KMS-11 (cell line): ENCODE measurements at regions not wholly inside any gene's neighbourhood (a gene's known extent, or its start where the extent isn't known, plus 50 kb on each side); places are given as distances from the start of the nearest gene placed in this dataset.

ENCODE experiments used
- H2AFZ ChIP-seq: fragments of 200-600 bp; sonication (generic); 2 replicates; pipeline ENCODE4 v1.6.1; 2016; ENCODE audit warnings: antibody characterized with exemption, mixed run types, low read depth
- H3K27ac ChIP-seq: fragments of 200-600 bp; sonication (generic); 2 replicates; pipeline ENCODE4 v1.6.1; 2016; ENCODE audit warnings: mild to moderate bottlenecking, mixed run types
- H3K27me3 ChIP-seq: fragments of 200-600 bp; sonication (generic); 2 replicates; pipeline ENCODE4 v1.6.1; 2017; ENCODE audit warnings: mild to moderate bottlenecking, low read depth, mixed run types, moderate library complexity; ENCODE audit not compliant: insufficient read depth
- H3K36me3 ChIP-seq: fragments of 200-600 bp; sonication (generic); 2 replicates; pipeline ENCODE4 v1.6.1; 2017; ENCODE audit warnings: mild to moderate bottlenecking, mixed run types; ENCODE audit not compliant: insufficient read depth
- H3K4me1 ChIP-seq: fragments of 200-600 bp; sonication (generic); 2 replicates; pipeline ENCODE4 v1.6.1; 2016; ENCODE audit warnings: mild to moderate bottlenecking, low read depth, mixed run types; ENCODE audit not compliant: poor library complexity, severe bottlenecking
- H3K4me2 ChIP-seq: fragments of 200-600 bp; sonication (generic); 2 replicates; pipeline ENCODE4 v1.7.0; 2016; ENCODE audit warnings: mild to moderate bottlenecking, mixed run types
- H3K4me3 ChIP-seq: fragments of 200-600 bp; sonication (generic); IDR thresholded peaks from 2 replicates; pipeline ENCODE4 v1.6.1; 2017; ENCODE audit warnings: low read depth, low read length, mixed read lengths; ENCODE audit not compliant: insufficient read depth
- H3K79me2 ChIP-seq: fragments of 200-600 bp; sonication (generic); 2 replicates; pipeline ENCODE4 v1.6.1; 2016; ENCODE audit warnings: low read depth, mixed run types; ENCODE audit not compliant: insufficient read depth
- H3K9ac ChIP-seq: fragments of 200-600 bp; sonication (generic); 2 replicates; pipeline ENCODE4 v1.6.1; 2016; ENCODE audit warnings: mild to moderate bottlenecking, mixed run types
- H4K20me1 ChIP-seq: fragments of 200-600 bp; sonication (generic); 2 replicates; pipeline ENCODE4 v1.6.1; 2016; ENCODE audit warnings: mild to moderate bottlenecking, mixed run types; ENCODE audit not compliant: insufficient read depth
- CTCF ChIP-seq: fragments of 200-600 bp; sonication (generic); conservative IDR thresholded peaks from 2 replicates; pipeline ENCODE4 v1.6.1; 2017; ENCODE audit warnings: low read depth, mild to moderate bottlenecking, antibody characterized with exemption, low read length, moderate library complexity, mixed read lengths

GRCh38 chr4:176587920-176588319 lies 204.8 kb downstream of the VEGFC start:
- H3K36me3 ChIP-seq: no peaks in the 10 kb centered on the region
- H3K4me2 ChIP-seq: no peak overlapping the region
- no peaks in the 10 kb centered on the region for H3K79me2 ChIP-seq
- H2AFZ ChIP-seq: no peak overlapping the region
- no peaks in the 10 kb centered on the region for H4K20me1 ChIP-seq
- H3K27me3 ChIP-seq: no peaks in the 10 kb centered on the region
- no peak overlapping the region for H3K9ac ChIP-seq
- TF ChIP-seq CTCF: no peak
- no peak overlapping the region for H3K27ac ChIP-seq
- no peaks in the 10 kb centered on the region for H3K4me1 ChIP-seq
- no peak overlapping the region for H3K4me3 ChIP-seq

DNA sequence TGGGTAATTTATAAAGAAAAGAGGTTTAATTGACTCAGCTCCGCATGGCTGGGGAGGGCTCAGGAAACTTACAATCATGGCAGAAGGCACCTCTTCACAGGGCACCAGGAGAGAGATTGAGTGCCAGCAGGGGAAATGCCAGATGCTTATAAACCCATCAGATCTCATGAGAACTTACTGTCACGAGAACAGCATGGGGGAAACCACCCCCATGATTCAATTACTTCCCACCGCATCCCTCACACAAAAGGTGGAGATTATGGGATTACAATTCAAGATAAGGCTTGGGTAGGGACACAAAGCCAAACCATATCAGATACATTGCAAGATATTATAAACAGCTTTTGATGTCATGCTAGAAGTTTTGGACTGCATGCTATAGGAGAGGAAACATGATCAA lies 204.3 kb downstream of the VEGFC start:
- Histone ChIP-seq H3K27me3 (no peaks in the 10 kb centered on the region), H3K4me2 (no peak overlapping the region), H3K4me1 (no peaks in the 10 kb centered on the region), H3K9ac (no peak overlapping the region), H2AFZ (no peak overlapping the region), H3K4me3 (no peak overlapping the region), H3K36me3 (no peaks in the 10 kb centered on the region), H4K20me1 (no peaks in the 10 kb centered on the region), H3K27ac (no peak overlapping the region), H3K79me2 (no peaks in the 10 kb centered on the region)
- TF ChIP-seq CTCF: no peak

DNA sequence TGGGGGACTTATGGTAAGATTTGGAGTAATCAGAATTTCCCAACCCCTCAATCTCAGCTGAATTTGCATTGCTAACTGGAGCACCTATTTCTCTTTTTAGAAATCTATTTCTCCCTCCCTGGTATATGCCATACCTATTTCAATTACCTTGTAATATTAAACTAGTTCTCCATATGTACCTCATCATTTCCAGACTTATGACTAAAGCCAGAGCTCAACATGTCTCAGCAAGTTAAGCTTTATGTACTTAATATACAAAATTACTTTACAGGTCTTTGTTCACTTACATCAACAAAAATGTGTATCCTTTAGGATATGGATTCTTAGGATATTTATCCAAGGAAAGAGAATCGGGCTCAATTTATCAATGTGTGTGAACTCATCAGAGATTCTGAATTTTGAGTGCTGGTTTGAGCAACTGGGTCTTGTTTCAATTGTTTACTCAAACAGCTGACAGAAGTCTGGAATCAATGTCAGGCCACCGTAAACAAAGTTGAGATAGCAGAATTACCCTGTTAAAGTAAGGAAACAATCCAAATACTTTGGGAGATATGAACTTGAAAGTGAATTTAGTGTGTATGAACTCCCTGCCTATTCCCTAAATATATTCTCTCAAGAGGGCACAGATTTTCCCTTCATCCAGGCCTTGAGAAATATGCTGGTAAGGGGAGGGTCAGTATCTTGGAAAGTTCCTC lies 199.6 kb downstream of the VEGFC start:
- Histone ChIP-seq H3K4me1 (no peaks in the 10 kb centered on the region), H2AFZ (no peak overlapping the region), H3K27me3 (no peaks in the 10 kb centered on the region), H4K20me1 (no peaks in the 10 kb centered on the region), H3K9ac (no peak overlapping the region), H3K79me2 (no peaks in the 10 kb centered on the region), H3K36me3 (no peaks in the 10 kb centered on the region), H3K4me2 (no peak overlapping the region), H3K27ac (no peak overlapping the region), H3K4me3 (no peak overlapping the region)
- TF ChIP-seq CTCF: no peak

DNA sequence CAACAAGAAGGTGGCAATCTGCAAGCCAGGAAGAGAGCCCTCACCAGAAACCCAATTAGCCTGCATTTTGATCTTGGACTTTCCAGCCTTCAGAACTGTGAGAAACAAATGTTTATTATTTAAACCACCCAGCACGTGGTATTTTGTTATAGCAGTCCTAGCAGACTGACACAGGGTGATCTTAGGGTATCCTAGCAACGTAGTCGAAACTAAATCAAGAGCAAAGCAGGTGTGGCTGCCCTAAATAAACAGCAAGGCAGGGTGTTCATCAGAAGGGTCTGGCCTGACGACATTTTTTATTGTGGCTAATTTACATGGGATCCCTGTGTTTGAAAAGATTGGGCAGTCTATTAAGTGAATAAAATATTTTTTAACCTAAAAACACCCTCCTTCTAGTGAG lies 198.8 kb downstream of the VEGFC start:
- H3K9ac ChIP-seq: no peak overlapping the region
- H3K27ac ChIP-seq: no peak overlapping the region
- no peak for TF ChIP-seq CTCF
- H3K79me2 ChIP-seq: no peaks in the 10 kb centered on the region
- H4K20me1 ChIP-seq: no peaks in the 10 kb centered on the region
- H3K4me1 ChIP-seq: no peaks in the 10 kb centered on the region
- no peak overlapping the region for H3K4me2 ChIP-seq
- H3K4me3 ChIP-seq: no peak overlapping the region
- H3K36me3 ChIP-seq: no peaks in the 10 kb centered on the region
- H3K27me3 ChIP-seq: no peaks in the 10 kb centered on the region
- H2AFZ ChIP-seq: no peak overlapping the region
